ENCODE measurements at regions not wholly inside any gene's neighbourhood (a gene's known extent, or its start where the extent isn't known, plus 50 kb on each side); places are given as distances from the start of the nearest gene placed in this dataset.

- Histone ChIP-seq H3K9me3 (replicated peaks; ENCODE audit: control insufficient read depth, insufficient read depth, low read length) (no peaks in the 10 kb centered on the region), H2AFZ (ENCODE audit: control insufficient read depth, low read depth, low read length) (no peak overlapping the region), H4K20me1 (ENCODE audit: control insufficient read depth, insufficient read depth) (no peaks in the 10 kb centered on the region), H3K4me2 (ENCODE audit: control insufficient read depth, insufficient read depth) (no peak overlapping the region), H3K27ac (ENCODE audit: control insufficient read depth, insufficient read depth) (no peak overlapping the region), H3K9ac (ENCODE audit: control insufficient read depth, insufficient read depth, low read length) (no peak overlapping the region), H3K36me3 (ENCODE audit: control insufficient read depth in 2 of 2, insufficient read depth in 2 of 2, low read length in 1 of 2) (no peaks in the 10 kb centered on the region), H3K79me2 (ENCODE audit: control insufficient read depth, insufficient read depth, low read length) (no peaks in the 10 kb centered on the region), H3K4me3 (no peak overlapping the region), H3K4me1 (ENCODE audit: control insufficient read depth, insufficient read depth, low read length) (no peaks in the 10 kb centered on the region), H3K27me3 (replicated peaks in 1 of 2; ENCODE audit: control insufficient read depth in 2 of 2, insufficient read depth in 2 of 2, low read length in 1 of 2) (no peaks in the 10 kb centered on the region)
- SMC1A ChIA-PET (ENCODE audit: uncharacterized antibody, unreplicated experiment), result interaction anchor here (0.6 to 2.4 kb wide), 2 partner anchors 9 to 21 kb away, joined by 3 to 8 read pairs; no protein-coding TSS in a partner anchor
- ATAC-seq, result no peak
- FAIRE-seq, result no peak
- no peak for DNase-seq (ENCODE audit: low read depth, low spot score)
- intact Hi-C loops (cut with micrococcal nuclease; ENCODE audit: unreplicated experiment) (no loop called here), in situ Hi-C loops (cut with MboI) (no loop called here)
- no TSS peak for BruUV-seq (replicated peaks)
- WGBS (ENCODE audit: insufficient coverage, insufficient replicate concordance, low lambda C conversion rate, missing lambda C conversion rate), result 79% methylated on average over 1 of the region's 1 CpG
- RAD21 ChIA-PET (ENCODE audit: unreplicated experiment), result no interaction called here
- CTCF ChIA-PET, result no interaction called here
- POLR2A ChIA-PET, result no interaction called here
- TF ChIP-seq ZBTB4 (CRISPR knock-in tag; IDR thresholded peaks at IDR 0.05), result no peak
- TF ChIP-seq CBFB (IDR thresholded peaks at IDR 0.05; ENCODE audit: low read depth), result no peak
- TF ChIP-seq POLR2AphosphoS2 (IDR thresholded peaks at IDR 0.05; ENCODE audit: low read depth, low read length), result no peak
- TF ChIP-seq PML (IDR thresholded peaks at IDR 0.05; ENCODE audit: low read length), result no peak
- TF ChIP-seq MLLT1 (IDR thresholded peaks at IDR 0.05), result no peak
- no peak for TF ChIP-seq ZZZ3 (IDR thresholded peaks at IDR 0.05; ENCODE audit: control insufficient read depth, insufficient read length, low read depth)
- no peak for TF ChIP-seq EP300 (IDR thresholded peaks at IDR 0.05; ENCODE audit: borderline replicate concordance in 1 of 2, control insufficient read depth in 1 of 2, low read depth in 2 of 2, low read length in 2 of 2)
- TF ChIP-seq JUNB (IDR thresholded peaks at IDR 0.05), result no peak
- TF ChIP-seq NKRF (conservative IDR thresholded peaks at IDR 0.05), result no peak
- no peak for TF ChIP-seq GABPA (IDR thresholded peaks at IDR 0.05; ENCODE audit: low read depth)
- TF ChIP-seq USF1 (IDR thresholded peaks at IDR 0.05; ENCODE audit: borderline replicate concordance, extremely low read length, insufficient read depth, low read depth, low read length), result no peak
- no peak for TF ChIP-seq IRF5 (IDR thresholded peaks at IDR 0.05; ENCODE audit: borderline replicate concordance)
Measured at GRCh38 chr3:105233010-105233409, 133.7 kb upstream of the ALCAM start.
